IMR-90 (cell line): ENCODE measurements at regions not wholly inside any gene's neighbourhood (a gene's known extent, or its start where the extent isn't known, plus 50 kb on each side); places are given as distances from the start of the nearest gene placed in this dataset.

ENCODE experiments used
- ATAC-seq: fragments of 200-7000 bp; cut with Tn5 transposase; 2 replicates; pipeline ENCODE4 v1.9.1; 2020; ENCODE audit warnings: low read depth, mild to moderate bottlenecking, moderate library complexity
- BruUV-seq: library from RNA; stranded (reverse); fragments of 400-500 nt; replicated peaks from 2 replicates; lab custom pipeline; 2021; lab: Mats Ljungman, UMichigan
- CTCF ChIA-PET: fragments of 300-600 bp; formaldehyde crosslinking; extraction: SDS; loops from one replicate; lab custom pipeline; 2021; ENCODE audit warnings: antibody characterized with exemption; lab: Yijun Ruan, JAX
- POLR2A ChIA-PET: fragments of 300-600 bp; sonication (Branson Sonifier 250); formaldehyde crosslinking; loops from one replicate; lab custom pipeline; 2022; ENCODE audit warnings: antibody characterized with exemption; ENCODE audit not compliant: unreplicated experiment; lab: Charles Lee
- DNase-seq: peaks from one replicate; pipeline ENCODE4 v3.0.0; 2013
- H2AFZ ChIP-seq: replicated peaks from 2 replicates; pipeline ENCODE3; 2013; ENCODE audit warnings: low read length, mild to moderate bottlenecking; ENCODE audit not compliant: poor library complexity
- H2AK5ac ChIP-seq: 2 replicates; pipeline ENCODE4 v1.6.1; 2013; ENCODE audit warnings: low read depth, low read length, inconsistent platforms
- H2AK9ac ChIP-seq: replicated peaks from 2 replicates; pipeline ENCODE3; 2013; ENCODE audit warnings: mild to moderate bottlenecking, low read depth, low read length, moderate library complexity; ENCODE audit not compliant: poor library complexity
- H2BK120ac ChIP-seq: 2 replicates; pipeline ENCODE4 v1.6.1; 2013; ENCODE audit warnings: low read depth, low read length, inconsistent platforms
- H2BK15ac ChIP-seq: 3 replicates; pipeline ENCODE4 v1.6.1; 2013; ENCODE audit warnings: low read depth, low read length, inconsistent platforms
- H2BK20ac ChIP-seq: 2 replicates; pipeline ENCODE4 v1.6.1; 2013; ENCODE audit warnings: low read depth, mild to moderate bottlenecking, inconsistent platforms, low read length, moderate library complexity
- H2BK5ac ChIP-seq: 2 replicates; pipeline ENCODE4 v1.6.1; 2013; ENCODE audit warnings: mild to moderate bottlenecking, low read depth, low read length, inconsistent platforms; ENCODE audit not compliant: poor library complexity, severe bottlenecking
- H3K14ac ChIP-seq: replicated peaks from 2 replicates; pipeline ENCODE4 v1.6.1; 2013; ENCODE audit warnings: low read depth, low read length, inconsistent platforms
- H3K18ac ChIP-seq: 2 replicates; pipeline ENCODE4 v1.6.1; 2013; ENCODE audit warnings: low read depth, low read length, control low read depth
- H3K23ac ChIP-seq: 2 replicates; pipeline ENCODE4 v1.6.1; 2013; ENCODE audit warnings: low read depth, low read length, inconsistent platforms
- H3K27ac ChIP-seq: 2 replicates; pipeline ENCODE4 v1.5.1; 2013; ENCODE audit warnings: mild to moderate bottlenecking, control low read depth, low read length; ENCODE audit not compliant: insufficient read depth
- H3K27me3 ChIP-seq: 2 replicates; pipeline ENCODE4 v1.6.1; 2013; ENCODE audit warnings: low read length; ENCODE audit not compliant: control insufficient read depth, insufficient read depth
- H3K36me3 ChIP-seq: 2 replicates; pipeline ENCODE4 v1.6.1; 2013; ENCODE audit warnings: low read length, mixed read lengths; ENCODE audit not compliant: control insufficient read depth, insufficient read depth
- H3K4ac ChIP-seq: 2 replicates; pipeline ENCODE4 v1.6.1; 2013; ENCODE audit warnings: low read depth, low read length, inconsistent platforms
- H3K4me1 ChIP-seq: 2 replicates; pipeline ENCODE4 v1.6.1; 2013; ENCODE audit warnings: low read length, mixed read lengths; ENCODE audit not compliant: control insufficient read depth, insufficient read depth
- H3K4me2 ChIP-seq: 2 replicates; pipeline ENCODE4 v1.6.1; 2013; ENCODE audit warnings: low read depth, mild to moderate bottlenecking, control low read depth, low read length, moderate library complexity
- H3K4me3 ChIP-seq: 2 replicates; pipeline ENCODE4 v1.5.1; 2013; ENCODE audit warnings: low read depth, mild to moderate bottlenecking, control low read depth, low read length, moderate library complexity; ENCODE audit not compliant: insufficient read depth
- H3K56ac ChIP-seq: 2 replicates; pipeline ENCODE4 v1.6.1; 2013; ENCODE audit warnings: low read length, inconsistent platforms; ENCODE audit not compliant: insufficient read depth; ENCODE audit errors: extremely low read depth
- H3K79me1 ChIP-seq, 2 experiments: 2 replicates each; pipeline ENCODE4 v1.6.1; 2013; ENCODE audit warnings: low read length in 2 of 2, inconsistent platforms in 1 of 2, low read depth in 1 of 2
- H3K9ac ChIP-seq: 2 replicates; pipeline ENCODE4 v1.6.1; 2013; ENCODE audit warnings: low read depth, low read length, control low read depth
- H3K9me1 ChIP-seq: 2 replicates; pipeline ENCODE4 v1.6.1; 2013; ENCODE audit warnings: low read length, inconsistent platforms; ENCODE audit not compliant: insufficient read depth
- H3K9me3 ChIP-seq: 2 replicates; pipeline ENCODE4 v1.6.1; 2013; ENCODE audit warnings: low read length; ENCODE audit not compliant: control insufficient read depth, insufficient read depth
- H4K20me1 ChIP-seq: 2 replicates; pipeline ENCODE4 v1.6.1; 2013; ENCODE audit warnings: low read length, inconsistent platforms; ENCODE audit not compliant: insufficient read depth
- H4K5ac ChIP-seq: 2 replicates; pipeline ENCODE4 v1.6.1; 2013; ENCODE audit warnings: mild to moderate bottlenecking, low read depth, low read length, control low read depth
- H4K8ac ChIP-seq, 2 experiments: 2 replicates each; pipeline ENCODE4 v1.6.1; 2013; ENCODE audit warnings: low read depth in 2 of 2, low read length in 2 of 2, control low read depth in 1 of 2, inconsistent platforms in 1 of 2
- H4K91ac ChIP-seq: 2 replicates; pipeline ENCODE4 v1.6.1; 2013; ENCODE audit warnings: low read depth, low read length, inconsistent platforms; ENCODE audit not compliant: insufficient read depth
- CEBPB ChIP-seq: IDR thresholded peaks from 2 replicates; pipeline ENCODE4 v1.6.1; 2012; ENCODE audit warnings: low read depth, low read length, improper control_type of control experiment
- CHD1 ChIP-seq: IDR thresholded peaks from 2 replicates; pipeline ENCODE4 v1.6.1; 2012; ENCODE audit warnings: low read depth, low read length, improper control_type of control experiment
- CTCF ChIP-seq: conservative IDR thresholded peaks from 2 replicates; pipeline ENCODE4 v1.5.1; 2012; ENCODE audit warnings: mild to moderate bottlenecking, low read depth, low read length, improper control_type of control experiment
- MXI1 ChIP-seq: IDR thresholded peaks from 2 replicates; pipeline ENCODE4 v1.6.1; 2012; ENCODE audit warnings: low read depth, mild to moderate bottlenecking, low read length, moderate library complexity, borderline replicate concordance
- NFE2L2 ChIP-seq: fragments of 150-350 bp; IDR thresholded peaks from 2 replicates; pipeline ENCODE4 v1.6.1; 2016; ENCODE audit warnings: low read depth, mild to moderate bottlenecking, low read length
- POLR2A ChIP-seq: IDR thresholded peaks from 2 replicates; pipeline ENCODE4 v1.6.1; 2012; ENCODE audit warnings: mild to moderate bottlenecking, low read depth, low read length
- RAD21 ChIP-seq: IDR thresholded peaks from 2 replicates; pipeline ENCODE4 v1.6.1; 2012; ENCODE audit warnings: low read length, improper control_type of control experiment
- RCOR1 ChIP-seq: IDR thresholded peaks from 2 replicates; pipeline ENCODE4 v1.6.1; 2012; ENCODE audit warnings: mild to moderate bottlenecking, low read length, improper control_type of control experiment; ENCODE audit not compliant: insufficient replicate concordance
- RFX5 ChIP-seq: IDR thresholded peaks from 2 replicates; pipeline ENCODE4 v1.8.0; 2012; ENCODE audit warnings: low read depth, mild to moderate bottlenecking, low read length, moderate library complexity
- USF2 ChIP-seq: fragments of 150-350 bp; IDR thresholded peaks from 2 replicates; pipeline ENCODE4 v1.6.1; 2017; ENCODE audit warnings: mild to moderate bottlenecking, antibody characterized with exemption, low read length, low read depth
- WGBS, 2 experiments: methylation state at CpG; one replicate each; pipeline versions ENCODE4 v1.1.5 to v1.1.7; 2013; ENCODE audit warnings: missing lambda C conversion rate in 2 of 2; ENCODE audit not compliant: insufficient read length in 1 of 2; ENCODE audit errors: extremely low coverage in 2 of 2; 5-methylcytosine and 5-hydroxymethylcytosine counted together
- dilution Hi-C: fragments of 300-500 bp; cut with HindIII; formaldehyde crosslinking; loops from one replicate; pipeline ENCODE4 v1.14.3; 2018; ENCODE audit warnings: low sequenced_read_pairs; ENCODE audit not compliant: unreplicated experiment
- in situ Hi-C: fragments of 300-500 bp; cut with MboI; formaldehyde crosslinking; loops from 3 replicates; pipeline ENCODE4 v1.14.3; 2019; ENCODE audit warnings: low sequenced_read_pairs, inconsistent platforms, mixed read lengths
- intact Hi-C: fragments of 100-400 bp; cut with micrococcal nuclease; formaldehyde crosslinking; loops from 2 replicates; pipeline ENCODE4 v1.10.0; 2022

GRCh38 chr19:13705928-13706447 is 58.3 kb upstream of the MRI1 start:
- no peak overlapping the region for H4K91ac ChIP-seq
- H2BK120ac ChIP-seq = no peak overlapping the region
- H2AFZ ChIP-seq = no peak overlapping the region
- no peak overlapping the region for H3K18ac ChIP-seq
- dilution Hi-C loops (no loop called here), in situ Hi-C loops (loop anchor here (25.0 kb wide), 1 partner anchor 419 kb away; no protein-coding TSS in a partner anchor), intact Hi-C loops (no loop called here)
- no peak overlapping the region for H3K27ac ChIP-seq
- H3K79me1 ChIP-seq = no peaks in the 10 kb centered on the region
- TF ChIP-seq USF2 (no peak), POLR2A (no peak), CTCF (no peak), MXI1 (no peak), RFX5 (no peak), RCOR1 (no peak), CEBPB (no peak), CHD1 (no peak), RAD21 (no peak), NFE2L2 (no peak)
- peaks cover 12% of the 10 kb centered on the region for H3K9me3 ChIP-seq
- no peak for ATAC-seq
- no peaks in the 10 kb centered on the region for H3K4me1 ChIP-seq
- no peak overlapping the region for H3K9ac ChIP-seq
- no peak overlapping the region for H4K5ac ChIP-seq
- H3K4ac ChIP-seq = no peak overlapping the region
- H3K14ac ChIP-seq = no peak overlapping the region
- no peak overlapping the region for H2BK15ac ChIP-seq
- WGBS, 2 experiments = no CpG with 5 or more reads among the region's 5 CpGs
- H3K27me3 ChIP-seq = peaks cover 6% of the 10 kb centered on the region
- no peaks in the 10 kb centered on the region for H4K20me1 ChIP-seq
- no peak overlapping the region for H2BK20ac ChIP-seq
- H3K4me3 ChIP-seq = no peak overlapping the region
- no peak overlapping the region for H2AK5ac ChIP-seq
- no peak for DNase-seq
- ChIA-PET CTCF (no interaction called here), POLR2A (no interaction called here)
- H3K36me3 ChIP-seq = no peaks in the 10 kb centered on the region
- H3K56ac ChIP-seq = no peak overlapping the region
- no TSS peak for BruUV-seq
- no peak overlapping the region for H3K4me2 ChIP-seq
- H2BK5ac ChIP-seq = no peak overlapping the region
- H3K9me1 ChIP-seq = no peaks in the 10 kb centered on the region
- H4K8ac ChIP-seq = no peak overlapping the region
- H3K23ac ChIP-seq = no peak overlapping the region
- H2AK9ac ChIP-seq = no peak overlapping the region
